ENCODE measurements at regions not wholly inside any gene's neighbourhood (a gene's known extent, or its start where the extent isn't known, plus 50 kb on each side); places are given as distances from the start of the nearest gene placed in this dataset.
A peak's percentile ranks its signal among the peaks of the same experiment; 100 is the strongest.
"Not testable (repeated sequence)": the region's sequence is repeated elsewhere in the genome, so short reads cannot be mapped to it uniquely, and the experiment has no call there.

GRCh38 chr7:86592185-86592584 lies 51.5 kb upstream of the GRM3 start:
- no peak for DNase-seq

- DNase-seq: no peak
These were observed 69.7 kb upstream of the GRM3 start for GRCh38 chr7:86574006-86574405.

DNA sequence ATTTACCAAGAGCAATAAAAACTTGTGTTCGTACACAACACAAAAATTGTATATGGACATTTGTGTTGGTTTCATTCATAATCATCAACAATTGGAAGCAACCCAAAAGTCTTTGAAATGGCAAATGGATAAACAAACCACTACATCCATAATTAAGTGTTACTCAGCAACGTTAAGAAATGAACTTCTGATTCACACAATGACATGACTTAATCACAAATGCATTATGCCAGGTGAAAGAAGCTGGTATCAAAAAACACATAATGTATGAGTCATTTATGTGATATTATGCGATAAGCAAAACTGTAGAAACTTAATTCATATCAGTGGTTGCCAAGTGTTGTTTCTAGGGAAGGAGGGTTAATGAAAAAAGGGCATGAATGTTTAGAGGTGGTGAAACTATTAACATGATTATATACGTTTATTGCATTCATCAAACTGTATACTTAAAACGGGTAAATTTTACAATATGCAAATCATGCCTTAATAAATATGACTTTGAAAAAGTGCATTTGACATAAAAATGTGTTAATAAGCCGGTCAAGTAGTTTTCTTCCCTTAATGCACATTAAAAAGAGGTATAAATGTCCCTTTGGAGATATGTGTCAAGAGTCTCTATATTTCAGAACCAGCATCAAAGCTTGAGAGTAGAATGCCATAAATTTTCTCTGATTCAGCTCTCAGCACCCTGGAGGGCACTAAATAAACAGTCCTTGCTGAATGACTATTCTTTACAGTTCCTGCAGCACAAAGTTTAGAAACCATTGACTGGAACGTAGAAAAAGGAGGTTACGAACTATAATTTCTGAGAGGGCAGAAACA lies 84.8 kb upstream of the GRM3 start:
- no peak for DNase-seq

- DNase-seq: no peak
These were observed 109.1 kb upstream of the GRM3 start for GRCh38 chr7:86534641-86535040.

DNA sequence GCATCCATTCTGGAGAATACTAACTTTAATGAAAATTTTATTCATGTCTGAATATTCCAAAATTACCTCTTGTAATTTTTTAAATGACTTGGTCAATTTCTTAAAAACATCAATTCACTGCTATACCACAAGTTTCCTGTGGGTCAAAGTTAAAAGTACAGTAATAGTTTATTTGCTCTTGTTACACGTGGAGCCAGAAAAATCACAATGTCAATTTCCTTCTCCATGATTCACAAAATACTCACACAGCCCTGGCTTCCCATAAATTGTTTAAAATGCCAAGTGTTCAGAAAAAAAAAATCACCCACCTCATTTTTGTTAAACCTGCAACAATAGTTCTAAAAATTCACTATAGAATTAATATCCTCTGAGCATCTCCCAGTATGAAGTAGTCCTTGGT lies 139.5 kb upstream of the GRM3 start:
- DNase-seq: no peak

DNA sequence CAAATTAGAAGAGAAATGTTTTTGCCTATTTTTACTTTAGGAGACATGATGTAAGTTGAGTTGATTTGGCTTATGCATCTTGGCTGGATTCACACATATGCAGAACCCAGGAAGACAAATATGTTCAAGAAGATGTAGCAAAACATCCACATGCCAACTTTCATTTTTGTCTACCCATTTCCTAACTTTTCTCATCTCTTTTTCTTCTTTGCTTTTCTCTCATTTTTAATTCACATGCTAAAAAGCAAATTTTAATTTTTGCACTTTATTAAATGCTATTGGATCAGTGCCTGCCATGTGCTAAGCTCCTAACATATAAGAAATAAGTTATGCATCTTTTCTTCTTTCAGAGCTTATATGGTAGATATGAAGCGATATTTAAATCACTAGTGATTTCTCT lies 143.7 kb upstream of the GRM3 start:
- DNase-seq: no peak

DNA sequence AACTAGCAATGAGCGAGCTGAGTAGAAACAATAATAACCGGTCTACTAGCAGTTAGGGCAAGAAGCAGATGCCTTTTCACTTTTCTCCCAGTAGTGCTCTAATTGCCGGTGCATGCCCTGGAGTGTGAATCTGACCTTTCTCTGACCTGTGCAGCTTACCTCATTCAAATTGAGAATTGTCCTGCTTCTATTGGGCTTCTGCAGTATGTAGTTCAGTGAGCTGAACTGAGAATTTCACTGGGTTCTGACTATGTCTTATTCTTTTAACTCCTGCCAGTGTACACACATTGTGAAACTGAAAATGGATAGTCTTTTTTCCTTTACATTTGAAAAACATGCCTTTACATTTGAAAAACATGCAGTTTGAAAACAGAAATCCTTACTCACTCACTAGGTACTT lies 157.9 kb upstream of the GRM3 start:
- no peak for DNase-seq

DNA sequence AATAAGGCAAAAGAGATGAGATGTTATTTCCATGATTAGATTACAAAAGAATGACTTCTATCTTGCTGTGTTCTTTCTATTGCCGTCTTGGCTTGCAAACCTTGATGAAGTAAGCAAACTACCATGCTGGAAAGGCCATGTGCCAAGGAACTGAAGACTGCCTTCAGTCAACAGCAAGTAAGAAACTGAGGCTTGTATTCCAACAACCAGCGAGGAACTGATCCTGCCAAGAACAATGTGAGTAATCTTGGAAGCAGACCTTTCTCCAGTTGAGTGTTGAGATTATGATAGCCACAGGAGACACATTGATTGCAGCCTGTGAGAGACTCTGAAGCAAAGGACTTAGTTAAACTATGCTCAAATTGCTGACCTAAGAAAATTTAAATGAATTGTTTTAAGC lies 164.6 kb upstream of the GRM3 start:
- no peak for DNase-seq

- no peak for DNase-seq
These were observed 166.3 kb upstream of the GRM3 start for GRCh38 chr7:86477343-86477935.

GRCh38 chr7:86470763-86471162 lies 172.9 kb upstream of the GRM3 start:
- no peak for DNase-seq

DNA sequence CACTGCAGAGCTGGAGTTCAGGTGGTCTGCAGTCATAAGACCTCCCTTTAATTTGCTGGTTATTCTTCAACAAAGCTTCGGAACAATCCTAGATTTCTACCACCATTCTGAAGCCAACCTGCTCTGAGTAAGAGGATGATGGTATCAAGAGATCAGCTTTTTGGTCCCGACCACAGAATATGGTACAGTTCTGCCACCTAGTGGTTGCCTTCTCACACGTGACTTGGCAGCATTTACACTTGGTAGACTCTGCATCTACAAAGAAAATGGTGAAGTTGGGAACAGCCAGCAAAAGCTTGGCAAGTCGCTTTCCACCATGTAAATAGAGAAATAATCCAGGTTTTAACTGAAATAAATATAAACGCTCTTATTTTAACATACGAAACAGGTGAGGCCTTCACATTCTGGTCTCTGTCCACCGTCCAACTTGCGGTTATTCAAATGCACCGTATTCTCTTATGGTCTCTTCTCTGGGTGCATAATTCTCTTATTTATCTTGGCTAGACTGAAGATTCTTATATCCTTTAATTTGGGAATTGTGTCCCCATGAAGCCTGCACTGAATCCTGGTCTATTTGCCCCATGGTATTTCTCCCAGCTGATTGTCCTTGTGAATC lies 173.9 kb upstream of the GRM3 start:
- DNase-seq: peak; percentile 65 to 71

- no peak for DNase-seq
These were observed 189.0 kb upstream of the GRM3 start for GRCh38 chr7:86454753-86455152.

- no peak for DNase-seq
These were observed 190.3 kb upstream of the GRM3 start for GRCh38 chr7:86453454-86453853.

DNA sequence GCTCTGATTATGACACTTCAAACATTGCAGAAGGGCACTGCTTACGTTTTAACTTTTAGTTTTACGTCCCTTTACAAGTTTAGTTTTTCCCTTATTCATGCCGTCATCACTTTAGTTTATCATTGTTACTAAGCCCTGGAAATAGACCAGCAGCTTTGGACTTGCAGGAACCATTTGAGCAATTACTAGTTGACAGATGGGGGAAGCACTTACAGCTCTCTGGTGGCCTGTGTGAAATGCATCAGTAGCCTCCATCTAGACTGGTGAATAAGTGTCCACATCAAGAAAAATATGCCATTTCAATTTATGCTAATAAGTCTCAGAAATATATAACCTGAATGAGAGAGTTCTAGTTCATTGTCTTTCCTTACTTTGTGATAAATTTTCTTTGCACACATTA lies 194.9 kb upstream of the GRM3 start:
- DNase-seq: no peak

DNA sequence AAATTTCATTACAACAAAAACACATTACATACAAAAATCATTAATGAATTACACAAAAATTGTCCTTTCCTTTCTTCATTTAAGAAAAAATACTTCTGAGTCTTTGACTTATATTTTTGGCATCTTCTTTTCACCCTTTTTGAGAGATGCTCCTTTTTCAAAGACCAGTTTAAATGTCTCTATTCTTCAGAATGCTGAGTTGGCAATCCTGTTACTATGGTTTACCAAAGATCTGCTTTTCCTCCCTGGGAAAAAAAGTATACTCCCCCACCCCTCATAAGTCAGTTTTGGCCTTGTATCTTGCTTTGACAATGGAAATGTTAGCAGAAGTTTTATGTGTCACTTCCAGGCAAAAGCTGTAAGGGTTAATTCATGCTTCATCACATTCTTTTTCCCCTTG lies 198.4 kb upstream of the GRM3 start:
- no peak for DNase-seq

- DNase-seq: no peak
These were observed 199.5 kb upstream of the GRM3 start for GRCh38 chr7:86444245-86444644.

- not testable (repeated sequence) for DNase-seq
These were observed 203.3 kb upstream of the GRM3 start for GRCh38 chr7:86440420-86440819.

- no peak for DNase-seq
These were observed 205.7 kb upstream of the GRM3 start for GRCh38 chr7:86437951-86438450.

- no peak for DNase-seq
These were observed 211.9 kb upstream of the GRM3 start for GRCh38 chr7:86431761-86432160.

DNA sequence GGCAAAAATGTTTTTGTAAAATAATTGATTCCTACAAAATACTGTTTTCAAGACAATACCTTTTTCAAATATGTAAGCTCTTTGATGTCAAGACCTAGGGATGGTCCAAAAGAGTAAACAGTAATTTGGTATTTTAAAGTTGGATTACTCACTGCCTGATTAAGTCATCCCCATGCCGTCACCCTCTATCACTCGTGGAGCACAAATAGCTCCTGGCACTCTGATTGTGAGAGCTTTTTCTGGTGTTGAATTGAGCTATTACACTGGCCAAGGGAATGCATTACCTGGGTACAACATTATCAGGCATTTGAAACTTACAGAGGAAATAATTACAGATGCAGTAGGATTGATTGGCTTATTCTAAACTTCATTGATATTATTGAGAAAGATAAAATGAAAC lies 231.9 kb upstream of the GRM3 start:
- DNase-seq: no peak

DNA sequence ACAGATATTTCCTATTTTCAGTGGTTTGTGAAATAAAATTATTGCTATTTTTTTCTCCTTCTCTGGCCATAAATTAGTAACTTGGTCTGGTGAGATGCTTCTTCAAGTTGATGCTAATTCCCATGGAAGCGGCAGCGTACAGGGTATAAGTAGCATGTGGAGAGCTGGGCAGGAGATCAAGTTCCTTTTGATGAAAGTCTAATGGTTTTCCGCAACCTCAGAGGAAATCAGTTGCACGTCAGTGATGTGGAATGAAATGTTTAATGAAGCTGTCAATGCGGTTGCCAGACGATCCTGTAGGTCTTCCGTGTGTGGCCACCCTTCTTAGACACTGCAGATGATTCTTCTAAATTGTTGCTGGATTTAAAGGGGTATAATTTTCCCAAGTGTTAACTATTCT lies 236.4 kb upstream of the GRM3 start:
- no peak for DNase-seq

DNA sequence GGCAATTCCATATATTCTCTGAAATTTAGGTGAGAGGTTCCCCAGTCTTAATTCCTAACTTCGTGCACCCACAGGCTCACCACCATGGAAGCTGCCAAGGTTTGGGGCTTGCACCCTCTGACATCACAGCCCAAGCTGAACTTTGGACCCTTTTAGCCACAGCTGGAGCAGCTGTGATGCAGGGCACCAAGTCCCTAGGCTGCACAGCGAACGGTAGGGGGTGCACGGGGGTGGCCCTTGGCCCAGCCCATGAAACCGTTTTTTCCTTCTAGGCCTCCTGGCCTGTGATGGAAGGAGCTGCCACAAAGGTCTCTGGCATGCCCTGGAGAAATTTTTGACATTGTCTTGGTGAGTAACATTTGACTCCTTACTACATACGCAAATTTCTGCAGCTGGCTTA lies 251.9 kb upstream of the GRM3 start:
- no peak for DNase-seq

GRCh38 chr7:86375602-86376001 lies 268.1 kb upstream of the GRM3 start:
- not testable (repeated sequence) for DNase-seq

- no peak for DNase-seq
These were observed 271.4 kb upstream of the GRM3 start for GRCh38 chr7:86372262-86372661.
